ENCODE measurements at regions not wholly inside any gene's neighbourhood (a gene's known extent, or its start where the extent isn't known, plus 50 kb on each side); places are given as distances from the start of the nearest gene placed in this dataset.
A peak's percentile ranks its signal among the peaks of the same experiment; 100 is the strongest.

DNA sequence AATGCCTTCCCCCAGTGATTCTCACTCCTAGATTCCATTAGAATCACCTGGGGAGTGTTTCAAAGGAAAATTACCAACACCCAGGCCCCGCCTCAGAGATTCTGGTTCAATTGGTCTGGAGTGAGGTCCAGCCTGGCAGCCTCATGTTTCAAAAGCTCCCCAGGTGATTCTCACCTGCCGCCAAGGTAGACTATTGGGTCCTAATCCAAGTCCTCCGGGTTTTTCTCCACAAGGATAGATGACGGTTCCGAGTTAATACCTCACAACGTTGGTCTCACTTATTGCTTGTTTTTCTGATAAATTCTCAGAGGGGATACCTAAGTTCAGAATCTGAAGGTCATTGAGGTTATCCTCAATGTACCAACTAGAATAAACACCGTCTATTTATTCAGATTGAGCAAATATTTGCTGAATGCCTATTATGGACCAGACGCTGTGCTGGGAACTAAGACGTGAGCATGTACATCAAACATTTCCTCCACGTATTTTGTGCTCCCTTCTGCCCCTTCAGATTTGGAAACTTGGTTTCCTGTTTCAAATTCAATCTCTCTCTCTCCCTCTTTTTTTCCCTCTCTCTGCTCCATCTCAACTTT is 97.5 kb downstream of the SEC16B start:
- Histone ChIP-seq H3K4me1 (ENCODE audit: insufficient read depth, low read length) (peaks cover 21% of the 10 kb centered on the region), H3K27me3 (ENCODE audit: control insufficient read depth in 1 of 2, insufficient read depth in 2 of 2, low read length in 2 of 2) (peaks cover 4 to 42% of the 10 kb centered on the region in 2 experiments), H3K4me3 (replicated peaks in 1 of 3; ENCODE audit: insufficient read depth in 1 of 3, low read depth in 2 of 3, low read length in 3 of 3) (no peak overlapping the region), H3K79me2 (ENCODE audit: insufficient read depth, low read length) (no peaks in the 10 kb centered on the region), H4K20me1 (ENCODE audit: insufficient read depth, low read length) (0 out of 2 replicates have a peak, but pooled peaks cover 2% of the 10 kb centered on the region), H3K9ac (ENCODE audit: insufficient read depth, low read depth, low read length) (no peak overlapping the region), H3K4me2 (ENCODE audit: low read depth, low read length) (no peak overlapping the region), H3K9me3 (ENCODE audit: low read length) (no peaks in the 10 kb centered on the region), H2AFZ (ENCODE audit: low read length) (no peak overlapping the region), H3K36me3 (replicated peaks in 1 of 2; ENCODE audit: control insufficient read depth in 1 of 2, insufficient read depth in 2 of 2, low read length in 2 of 2) (no peaks in the 10 kb centered on the region), H3K27ac (ENCODE audit: extremely low read length, insufficient read depth, low read length) (no peak overlapping the region)
- intact Hi-C loops (cut with micrococcal nuclease; ENCODE audit: unreplicated experiment) = no loop called here
- ATAC-seq = peak; percentile 83
- ChIA-PET CTCF (ENCODE audit: low intra/inter-chr PET ratio, low total read pairs) (no interaction called here), POLR2A (no interaction called here)
- WGBS (ENCODE audit: low lambda C conversion rate) = 3% methylated on average over 10 of the region's 10 CpGs
- no TSS peak for BruUV-seq (replicated peaks)
- peak; percentile 64 for DNase-seq (ENCODE audit: low spot score)
- in situ Hi-C loops (cut with HindIII; ENCODE audit: extremely low pct_ligation_motif_present, low pct_unique_long_range_greater_than_20kb) = no loop called here
- peak; percentile 60 for FAIRE-seq
- TF ChIP-seq ZFY (CRISPR knock-in tag; IDR thresholded peaks at IDR 0.05) = no peak
- TF ChIP-seq ZNF746 (CRISPR knock-in tag; IDR thresholded peaks at IDR 0.05) = no peak
- TF ChIP-seq PITX1 (CRISPR knock-in tag; IDR thresholded peaks at IDR 0.05) = peak; percentile 21; the same call in 1 of the 2 replicates
- TF ChIP-seq, protein P1, sequence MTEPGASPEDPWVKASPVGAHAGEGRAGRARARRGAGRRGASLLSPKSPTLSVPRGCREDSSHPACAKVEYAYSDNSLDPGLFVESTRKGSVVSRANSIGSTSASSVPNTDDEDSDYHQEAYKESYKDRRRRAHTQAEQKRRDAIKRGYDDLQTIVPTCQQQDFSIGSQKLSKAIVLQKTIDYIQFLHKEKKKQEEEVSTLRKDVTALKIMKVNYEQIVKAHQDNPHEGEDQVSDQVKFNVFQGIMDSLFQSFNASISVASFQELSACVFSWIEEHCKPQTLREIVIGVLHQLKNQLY (CRISPR knock-in tag; IDR thresholded peaks at IDR 0.05) = 0 out of 2 replicates have a peak, but pooled peaks have one; percentile 48
- TF ChIP-seq, protein P2, sequence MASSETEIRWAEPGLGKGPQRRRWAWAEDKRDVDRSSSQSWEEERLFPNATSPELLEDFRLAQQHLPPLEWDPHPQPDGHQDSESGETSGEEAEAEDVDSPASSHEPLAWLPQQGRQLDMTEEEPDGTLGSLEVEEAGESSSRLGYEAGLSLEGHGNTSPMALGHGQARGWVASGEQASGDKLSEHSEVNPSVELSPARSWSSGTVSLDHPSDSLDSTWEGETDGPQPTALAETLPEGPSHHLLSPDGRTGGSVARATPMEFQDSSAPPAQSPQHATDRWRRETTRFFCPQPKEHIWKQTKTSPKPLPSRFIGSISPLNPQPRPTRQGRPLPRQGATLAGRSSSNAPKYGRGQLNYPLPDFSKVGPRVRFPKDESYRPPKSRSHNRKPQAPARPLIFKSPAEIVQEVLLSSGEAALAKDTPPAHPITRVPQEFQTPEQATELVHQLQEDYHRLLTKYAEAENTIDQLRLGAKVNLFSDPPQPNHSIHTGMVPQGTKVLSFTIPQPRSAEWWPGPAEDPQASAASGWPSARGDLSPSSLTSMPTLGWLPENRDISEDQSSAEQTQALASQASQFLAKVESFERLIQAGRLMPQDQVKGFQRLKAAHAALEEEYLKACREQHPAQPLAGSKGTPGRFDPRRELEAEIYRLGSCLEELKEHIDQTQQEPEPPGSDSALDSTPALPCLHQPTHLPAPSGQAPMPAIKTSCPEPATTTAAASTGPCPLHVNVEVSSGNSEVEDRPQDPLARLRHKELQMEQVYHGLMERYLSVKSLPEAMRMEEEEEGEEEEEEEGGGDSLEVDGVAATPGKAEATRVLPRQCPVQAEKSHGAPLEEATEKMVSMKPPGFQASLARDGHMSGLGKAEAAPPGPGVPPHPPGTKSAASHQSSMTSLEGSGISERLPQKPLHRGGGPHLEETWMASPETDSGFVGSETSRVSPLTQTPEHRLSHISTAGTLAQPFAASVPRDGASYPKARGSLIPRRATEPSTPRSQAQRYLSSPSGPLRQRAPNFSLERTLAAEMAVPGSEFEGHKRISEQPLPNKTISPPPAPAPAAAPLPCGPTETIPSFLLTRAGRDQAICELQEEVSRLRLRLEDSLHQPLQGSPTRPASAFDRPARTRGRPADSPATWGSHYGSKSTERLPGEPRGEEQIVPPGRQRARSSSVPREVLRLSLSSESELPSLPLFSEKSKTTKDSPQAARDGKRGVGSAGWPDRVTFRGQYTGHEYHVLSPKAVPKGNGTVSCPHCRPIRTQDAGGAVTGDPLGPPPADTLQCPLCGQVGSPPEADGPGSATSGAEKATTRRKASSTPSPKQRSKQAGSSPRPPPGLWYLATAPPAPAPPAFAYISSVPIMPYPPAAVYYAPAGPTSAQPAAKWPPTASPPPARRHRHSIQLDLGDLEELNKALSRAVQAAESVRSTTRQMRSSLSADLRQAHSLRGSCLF (CRISPR knock-in tag; IDR thresholded peaks at IDR 0.05; ENCODE audit: borderline replicate concordance) = no peak
- no peak for TF ChIP-seq ZNF549 (CRISPR knock-in tag; IDR thresholded peaks at IDR 0.05)
- TF ChIP-seq TCF7 (IDR thresholded peaks at IDR 0.05; ENCODE audit: low read depth) = peak; percentile 72
- TF ChIP-seq ZNF331 (CRISPR knock-in tag; IDR thresholded peaks at IDR 0.05) = peak; percentile 54; the same call in 1 of the 2 replicates
- TF ChIP-seq, protein P3, sequence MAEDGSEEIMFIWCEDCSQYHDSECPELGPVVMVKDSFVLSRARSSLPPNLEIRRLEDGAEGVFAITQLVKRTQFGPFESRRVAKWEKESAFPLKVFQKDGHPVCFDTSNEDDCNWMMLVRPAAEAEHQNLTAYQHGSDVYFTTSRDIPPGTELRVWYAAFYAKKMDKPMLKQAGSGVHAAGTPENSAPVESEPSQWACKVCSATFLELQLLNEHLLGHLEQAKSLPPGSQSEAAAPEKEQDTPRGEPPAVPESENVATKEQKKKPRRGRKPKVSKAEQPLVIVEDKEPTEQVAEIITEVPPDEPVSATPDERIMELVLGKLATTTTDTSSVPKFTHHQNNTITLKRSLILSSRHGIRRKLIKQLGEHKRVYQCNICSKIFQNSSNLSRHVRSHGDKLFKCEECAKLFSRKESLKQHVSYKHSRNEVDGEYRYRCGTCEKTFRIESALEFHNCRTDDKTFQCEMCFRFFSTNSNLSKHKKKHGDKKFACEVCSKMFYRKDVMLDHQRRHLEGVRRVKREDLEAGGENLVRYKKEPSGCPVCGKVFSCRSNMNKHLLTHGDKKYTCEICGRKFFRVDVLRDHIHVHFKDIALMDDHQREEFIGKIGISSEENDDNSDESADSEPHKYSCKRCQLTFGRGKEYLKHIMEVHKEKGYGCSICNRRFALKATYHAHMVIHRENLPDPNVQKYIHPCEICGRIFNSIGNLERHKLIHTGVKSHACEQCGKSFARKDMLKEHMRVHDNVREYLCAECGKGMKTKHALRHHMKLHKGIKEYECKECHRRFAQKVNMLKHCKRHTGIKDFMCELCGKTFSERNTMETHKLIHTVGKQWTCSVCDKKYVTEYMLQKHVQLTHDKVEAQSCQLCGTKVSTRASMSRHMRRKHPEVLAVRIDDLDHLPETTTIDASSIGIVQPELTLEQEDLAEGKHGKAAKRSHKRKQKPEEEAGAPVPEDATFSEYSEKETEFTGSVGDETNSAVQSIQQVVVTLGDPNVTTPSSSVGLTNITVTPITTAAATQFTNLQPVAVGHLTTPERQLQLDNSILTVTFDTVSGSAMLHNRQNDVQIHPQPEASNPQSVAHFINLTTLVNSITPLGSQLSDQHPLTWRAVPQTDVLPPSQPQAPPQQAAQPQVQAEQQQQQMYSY (CRISPR knock-in tag; IDR thresholded peaks at IDR 0.05) = no peak
- no peak for TF ChIP-seq MAZ (IDR thresholded peaks at IDR 0.05; ENCODE audit: borderline replicate concordance, low read depth, low read length)
- TF ChIP-seq MAZ (CRISPR knock-in tag; IDR thresholded peaks at IDR 0.05; ENCODE audit: low read depth) = no peak
- TF ChIP-seq RXRB (CRISPR knock-in tag; IDR thresholded peaks at IDR 0.05; ENCODE audit: borderline replicate concordance) = peak; percentile 84; the same call in 1 of the 2 replicates
- TF ChIP-seq PHF5A (CRISPR knock-in tag; IDR thresholded peaks at IDR 0.05; ENCODE audit: low read depth, unreplicated experiment) = no peak
- TF ChIP-seq, protein P4, sequence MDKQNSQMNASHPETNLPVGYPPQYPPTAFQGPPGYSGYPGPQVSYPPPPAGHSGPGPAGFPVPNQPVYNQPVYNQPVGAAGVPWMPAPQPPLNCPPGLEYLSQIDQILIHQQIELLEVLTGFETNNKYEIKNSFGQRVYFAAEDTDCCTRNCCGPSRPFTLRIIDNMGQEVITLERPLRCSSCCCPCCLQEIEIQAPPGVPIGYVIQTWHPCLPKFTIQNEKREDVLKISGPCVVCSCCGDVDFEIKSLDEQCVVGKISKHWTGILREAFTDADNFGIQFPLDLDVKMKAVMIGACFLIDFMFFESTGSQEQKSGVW (CRISPR knock-in tag; IDR thresholded peaks at IDR 0.05; ENCODE audit: borderline replicate concordance) = no peak
- TF ChIP-seq CBX2 (IDR thresholded peaks at IDR 0.05; ENCODE audit: low read depth, low read length) = no peak
- no peak for TF ChIP-seq CBX2 (CRISPR knock-in tag; IDR thresholded peaks at IDR 0.05; ENCODE audit: low read depth)

Data from HepG2 (cell line).